Parathyroid adenoma (tissue), 2 donors: ENCODE measurements at regions not wholly inside any gene's neighbourhood (a gene's known extent, or its start where the extent isn't known, plus 50 kb on each side); places are given as distances from the start of the nearest gene placed in this dataset.

Experiments
- H2AFZ ChIP-seq: fragments of 300-600 bp; sonication (generic); one replicate; pipeline ENCODE4 v1.7.0; 2017; ENCODE audit warnings: antibody characterized with exemption, mild to moderate bottlenecking
- H3K27ac ChIP-seq: fragments of 300-600 bp; sonication (generic); one replicate; pipeline ENCODE4 v1.7.0; 2017
- H3K27me3 ChIP-seq: fragments of 300-600 bp; sonication (generic); one replicate; pipeline ENCODE4 v1.7.0; 2017; ENCODE audit warnings: low read length; ENCODE audit not compliant: control insufficient read depth, insufficient read depth
- H3K36me3 ChIP-seq: fragments of 300-600 bp; sonication (generic); one replicate; pipeline ENCODE4 v1.7.0; 2017; ENCODE audit warnings: low read length; ENCODE audit not compliant: control insufficient read depth, insufficient read depth
- H3K4me1 ChIP-seq: fragments of 300-600 bp; sonication (generic); one replicate; pipeline ENCODE4 v1.7.0; 2017; ENCODE audit warnings: control low read depth
- H3K4me2 ChIP-seq: fragments of 300-600 bp; sonication (generic); one replicate; pipeline ENCODE4 v1.7.0; 2017; ENCODE audit warnings: low read length
- H3K4me3 ChIP-seq: fragments of 300-600 bp; sonication (generic); one replicate; pipeline ENCODE4 v1.7.0; 2017; ENCODE audit warnings: low read depth, low read length
- H3K79me2 ChIP-seq: fragments of 300-600 bp; sonication (generic); one replicate; pipeline ENCODE4 v1.7.0; 2017; ENCODE audit warnings: control low read depth
- H3K9ac ChIP-seq: fragments of 300-600 bp; sonication (generic); one replicate; pipeline ENCODE4 v1.7.0; 2017; ENCODE audit warnings: mild to moderate bottlenecking
- H3K9me3 ChIP-seq: fragments of 300-600 bp; sonication (generic); one replicate; pipeline ENCODE4 v1.7.0; 2017; ENCODE audit warnings: low read length; ENCODE audit not compliant: control insufficient read depth
- TF ChIP-seq, protein P1 (sequence below): fragments of 300-600 bp; sonication (generic); IDR thresholded peaks from one replicate; pipeline ENCODE4 v1.7.0; 2017; ENCODE audit warnings: antibody characterized with exemption, mild to moderate bottlenecking
- donor health status: primary hyperparathyroidism.

DNA sequence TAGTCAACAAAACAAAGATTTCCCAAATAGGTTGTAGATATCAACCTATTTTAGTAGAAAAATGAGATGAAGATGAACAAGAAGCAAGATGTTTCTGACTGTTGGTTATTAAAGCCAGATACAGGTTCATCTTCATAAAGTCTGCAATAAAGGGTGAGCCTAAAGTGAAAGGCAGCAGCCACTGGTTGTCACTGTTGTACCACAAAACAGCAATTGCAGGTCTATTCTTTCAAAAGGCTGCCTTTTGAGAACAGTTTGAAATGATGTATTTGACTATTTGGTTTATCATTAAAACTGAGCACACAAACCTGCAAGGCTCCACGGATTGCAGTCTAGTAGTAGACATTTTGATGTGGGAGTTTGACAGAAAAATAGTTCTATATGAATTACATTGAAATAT is 543.4 kb downstream of the GBE1 start:
- H3K36me3 ChIP-seq, result no peaks in the 10 kb centered on the region
- TF ChIP-seq, protein P1, sequence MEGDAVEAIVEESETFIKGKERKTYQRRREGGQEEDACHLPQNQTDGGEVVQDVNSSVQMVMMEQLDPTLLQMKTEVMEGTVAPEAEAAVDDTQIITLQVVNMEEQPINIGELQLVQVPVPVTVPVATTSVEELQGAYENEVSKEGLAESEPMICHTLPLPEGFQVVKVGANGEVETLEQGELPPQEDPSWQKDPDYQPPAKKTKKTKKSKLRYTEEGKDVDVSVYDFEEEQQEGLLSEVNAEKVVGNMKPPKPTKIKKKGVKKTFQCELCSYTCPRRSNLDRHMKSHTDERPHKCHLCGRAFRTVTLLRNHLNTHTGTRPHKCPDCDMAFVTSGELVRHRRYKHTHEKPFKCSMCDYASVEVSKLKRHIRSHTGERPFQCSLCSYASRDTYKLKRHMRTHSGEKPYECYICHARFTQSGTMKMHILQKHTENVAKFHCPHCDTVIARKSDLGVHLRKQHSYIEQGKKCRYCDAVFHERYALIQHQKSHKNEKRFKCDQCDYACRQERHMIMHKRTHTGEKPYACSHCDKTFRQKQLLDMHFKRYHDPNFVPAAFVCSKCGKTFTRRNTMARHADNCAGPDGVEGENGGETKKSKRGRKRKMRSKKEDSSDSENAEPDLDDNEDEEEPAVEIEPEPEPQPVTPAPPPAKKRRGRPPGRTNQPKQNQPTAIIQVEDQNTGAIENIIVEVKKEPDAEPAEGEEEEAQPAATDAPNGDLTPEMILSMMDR, result peak; percentile 66
- H3K4me1 ChIP-seq, result peaks cover 14% of the 10 kb centered on the region
- no peak overlapping the region for H3K4me3 ChIP-seq
- H3K79me2 ChIP-seq, result no peaks in the 10 kb centered on the region
- H3K9ac ChIP-seq, result no peak overlapping the region
- H3K4me2 ChIP-seq, result no peak overlapping the region
- no peaks in the 10 kb centered on the region for H3K27me3 ChIP-seq
- no peak overlapping the region for H2AFZ ChIP-seq
- no peak overlapping the region for H3K27ac ChIP-seq
- no peaks in the 10 kb centered on the region for H3K9me3 ChIP-seq

DNA sequence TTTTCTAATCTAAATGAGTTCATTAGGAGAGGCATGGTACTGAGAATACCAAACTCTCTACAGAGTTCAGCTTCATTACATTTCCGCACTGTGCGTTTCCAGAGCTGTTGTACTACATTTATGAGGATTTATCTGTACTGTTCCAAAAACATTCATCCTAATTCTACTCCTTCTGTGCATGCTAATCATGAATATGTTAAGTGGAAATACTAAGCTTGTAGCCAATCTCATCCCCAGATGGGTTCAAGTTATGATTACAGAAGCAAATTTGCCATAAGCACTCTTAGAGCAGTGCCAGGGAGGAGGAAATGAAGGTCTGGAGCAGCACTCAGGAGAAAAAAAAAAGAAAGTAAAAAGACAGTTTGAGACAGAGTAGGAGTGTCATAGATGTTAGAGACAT is 544.3 kb downstream of the GBE1 start:
- Histone ChIP-seq H3K9ac (no peak overlapping the region), H3K36me3 (no peaks in the 10 kb centered on the region), H2AFZ (no peak overlapping the region), H3K79me2 (no peaks in the 10 kb centered on the region), H3K27ac (no peak overlapping the region), H3K9me3 (no peaks in the 10 kb centered on the region), H3K4me2 (no peak overlapping the region), H3K27me3 (no peaks in the 10 kb centered on the region), H3K4me3 (no peak overlapping the region), H3K4me1 (peaks cover 14% of the 10 kb centered on the region)
- TF ChIP-seq, protein P1, result no peak

DNA sequence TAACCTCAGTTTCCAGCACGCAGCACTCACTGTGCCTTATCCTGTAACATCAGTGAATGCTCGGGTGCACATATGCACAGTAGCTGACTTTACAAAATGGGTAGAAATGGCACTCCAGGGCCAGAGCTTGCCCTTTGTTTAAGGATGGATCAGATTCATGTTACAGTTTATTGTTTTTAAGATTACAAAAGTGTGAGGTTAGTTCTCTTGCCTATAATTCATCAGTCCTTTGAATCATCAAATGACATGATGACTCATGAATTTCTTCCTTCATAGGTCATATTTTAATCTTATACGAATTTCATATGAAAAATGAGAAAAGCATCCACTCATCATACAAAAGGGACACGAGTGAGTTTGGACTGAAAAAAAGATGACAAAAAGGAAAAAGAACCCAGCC is 545.3 kb downstream of the GBE1 start:
- Histone ChIP-seq H2AFZ (peak overlapping the region; percentile 63), H3K9me3 (no peaks in the 10 kb centered on the region), H3K4me1 (peaks cover 14% of the 10 kb centered on the region), H3K4me2 (peak overlapping the region; percentile 1), H3K36me3 (no peaks in the 10 kb centered on the region), H3K9ac (no peak overlapping the region), H3K27me3 (no peaks in the 10 kb centered on the region), H3K79me2 (no peaks in the 10 kb centered on the region), H3K27ac (peak overlapping the region; percentile 13), H3K4me3 (no peak overlapping the region)
- TF ChIP-seq, protein P1, result no peak

DNA sequence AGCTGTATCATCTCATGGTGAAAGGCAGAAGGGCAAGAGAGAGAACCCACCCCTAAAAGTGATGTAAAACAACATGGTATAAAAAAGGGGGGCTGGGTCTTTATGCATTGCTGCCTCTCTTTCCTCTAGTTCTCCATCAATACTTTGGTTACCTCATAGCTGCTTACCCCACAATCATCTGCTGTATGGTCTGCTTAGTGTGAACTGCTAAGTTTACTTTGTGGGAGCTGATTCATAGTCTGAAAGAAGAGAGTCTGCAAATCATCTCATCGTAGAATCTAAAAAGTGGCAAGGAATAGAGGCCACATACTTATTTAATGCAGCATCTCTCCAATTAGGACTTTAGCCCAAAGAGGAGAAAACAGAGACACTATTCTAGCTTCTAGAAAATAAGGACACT is 546.8 kb downstream of the GBE1 start:
- Histone ChIP-seq H3K9ac (no peak overlapping the region), H3K4me1 (peaks cover 14% of the 10 kb centered on the region), H3K9me3 (no peaks in the 10 kb centered on the region), H3K36me3 (no peaks in the 10 kb centered on the region), H3K4me3 (no peak overlapping the region), H3K27me3 (no peaks in the 10 kb centered on the region), H3K4me2 (no peak overlapping the region), H2AFZ (peak overlapping the region; percentile 31), H3K27ac (no peak overlapping the region), H3K79me2 (no peaks in the 10 kb centered on the region)
- TF ChIP-seq, protein P1, result no peak

DNA sequence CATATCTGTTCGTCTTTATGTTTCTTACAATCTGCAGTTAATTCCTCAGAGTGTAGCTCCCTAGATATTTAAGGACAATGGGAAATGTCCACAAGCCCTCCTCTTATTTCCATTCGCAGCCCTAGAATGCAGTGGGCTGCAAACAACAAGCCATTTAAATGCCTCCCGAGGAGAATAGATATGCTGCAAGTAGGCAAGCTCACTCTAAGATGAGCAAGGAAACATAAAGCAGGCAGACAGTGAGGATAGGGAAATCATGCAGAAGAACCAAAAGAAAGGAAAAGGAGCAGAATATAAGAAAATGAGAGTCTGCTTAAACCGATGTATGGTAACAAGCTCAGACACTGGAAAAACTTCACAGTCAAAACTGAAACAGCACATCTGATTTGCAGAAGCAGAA is 561.9 kb downstream of the GBE1 start:
- H2AFZ ChIP-seq, result no peak overlapping the region
- no peak overlapping the region for H3K4me2 ChIP-seq
- H3K9ac ChIP-seq, result no peak overlapping the region
- H3K79me2 ChIP-seq, result no peaks in the 10 kb centered on the region
- TF ChIP-seq, protein P1, result no peak
- H3K27ac ChIP-seq, result no peak overlapping the region
- H3K4me1 ChIP-seq, result no peaks in the 10 kb centered on the region
- H3K36me3 ChIP-seq, result no peaks in the 10 kb centered on the region
- H3K4me3 ChIP-seq, result no peak overlapping the region
- H3K9me3 ChIP-seq, result no peaks in the 10 kb centered on the region
- H3K27me3 ChIP-seq, result no peaks in the 10 kb centered on the region
